Panc1 (cell line): ENCODE measurements at regions not wholly inside any gene's neighbourhood (a gene's known extent, or its start where the extent isn't known, plus 50 kb on each side); places are given as distances from the start of the nearest gene placed in this dataset.

ENCODE experiments used
- ATAC-seq: fragments of 200-7000 bp; cut with Tn5 transposase; 2 replicates; pipeline ENCODE4 v1.9.1; 2020; ENCODE audit warnings: mild to moderate bottlenecking, moderate library complexity
- BruUV-seq: library from RNA; stranded (reverse); fragments of 400-500 nt; replicated peaks from 2 replicates; lab custom pipeline; 2021; lab: Mats Ljungman, UMichigan
- CTCF ChIA-PET: fragments of 300-600 bp; sonication (Branson Sonifier 250); formaldehyde crosslinking; loops from one replicate; lab custom pipeline; 2022; ENCODE audit warnings: antibody characterized with exemption; lab: Charles Lee
- POLR2A ChIA-PET: fragments of 300-600 bp; sonication (Branson Sonifier 250); formaldehyde crosslinking; loops from one replicate; lab custom pipeline; 2022; ENCODE audit warnings: antibody characterized with exemption; lab: Charles Lee
- DNase-seq: peaks from one replicate; pipeline ENCODE4 v3.0.0-alpha.2; 2010; ENCODE audit warnings: low read depth, low spot score
- H3K27ac ChIP-seq: 2 replicates; pipeline ENCODE4 v1.5.1; 2011; ENCODE audit warnings: mild to moderate bottlenecking, low read length, inconsistent platforms
- H3K27me3 ChIP-seq: fragments of 200-500 bp; sonication (Bioruptor generic); 2 replicates; pipeline ENCODE4 v1.6.0; 2014; ENCODE audit warnings: low read length, inconsistent platforms; ENCODE audit not compliant: control insufficient read depth, insufficient read depth
- H3K36me3 ChIP-seq: fragments of 200-500 bp; sonication (Bioruptor generic); 2 replicates; pipeline ENCODE4 v1.5.1; 2014; ENCODE audit warnings: inconsistent platforms, mild to moderate bottlenecking, low read length, moderate library complexity; ENCODE audit not compliant: control insufficient read depth, insufficient read depth
- H3K4me1 ChIP-seq: 2 replicates; pipeline ENCODE4 v1.5.1; 2011; ENCODE audit warnings: inconsistent platforms, mild to moderate bottlenecking, low read length, moderate library complexity; ENCODE audit not compliant: control insufficient read depth, insufficient read depth
- H3K4me3 ChIP-seq, 2 experiments: 2 replicates each; pipeline ENCODE4 v1.5.1; 2011 to 2012; ENCODE audit warnings: low read depth in 2 of 2, low read length in 2 of 2, mild to moderate bottlenecking in 2 of 2, inconsistent platforms in 1 of 2, moderate library complexity in 1 of 2
- H3K9me3 ChIP-seq: fragments of 200-500 bp; sonication (Bioruptor generic); 2 replicates; pipeline ENCODE4 v1.5.1; 2014; ENCODE audit warnings: low read depth, mild to moderate bottlenecking, inconsistent platforms, low read length, moderate library complexity; ENCODE audit not compliant: control insufficient read depth, insufficient read depth
- POLR2AphosphoS5 ChIP-seq: IDR thresholded peaks from 2 replicates; pipeline ENCODE4 v1.6.1; 2012; ENCODE audit warnings: mild to moderate bottlenecking, low read depth, low read length, moderate library complexity
- REST ChIP-seq, 2 experiments: IDR thresholded peaks; 2 replicates each; pipeline ENCODE4 v1.6.1; 2011 to 2012; ENCODE audit warnings: low read depth in 2 of 2, control low read depth in 1 of 2, low read length in 1 of 2, mild to moderate bottlenecking in 1 of 2, moderate library complexity in 1 of 2; ENCODE audit not compliant: insufficient read depth in 1 of 2
- SIN3A ChIP-seq: IDR thresholded peaks from 2 replicates; pipeline ENCODE4 v1.6.1; 2012; ENCODE audit warnings: low read depth, mild to moderate bottlenecking, low read length, moderate library complexity, borderline replicate concordance; ENCODE audit not compliant: insufficient read depth
- TCF7L2 ChIP-seq: IDR thresholded peaks from 2 replicates; pipeline ENCODE4 v1.6.1; 2011; ENCODE audit warnings: mild to moderate bottlenecking, low read depth, low read length, inconsistent platforms
- in situ Hi-C: cut with HindIII; loops from 2 replicates; pipeline ENCODE4 v1.10.0; 2016; ENCODE audit warnings: low sequenced_read_pairs, low pct_unique_long_range_greater_than_20kb
- intact Hi-C: fragments of 100-400 bp; cut with micrococcal nuclease; formaldehyde crosslinking; loops from one replicate; pipeline ENCODE4 v1.10.0; 2022; ENCODE audit not compliant: unreplicated experiment
- TF ChIP-seq, protein P1 (sequence below): fragments of 450-650 bp; IDR thresholded peaks from 2 replicates; pipeline ENCODE4 v1.5.1; 2017; ENCODE audit warnings: mild to moderate bottlenecking

- Histone ChIP-seq H3K9me3 (no peaks in the 10 kb centered on the region), H3K27ac (no peak overlapping the region), H3K4me3 (no peak overlapping the region), H3K27me3 (peaks cover 6% of the 10 kb centered on the region; the same call in 1 of the 2 replicates), H3K36me3 (no peaks in the 10 kb centered on the region), H3K4me1 (no peaks in the 10 kb centered on the region)
- BruUV-seq: no TSS peak
- ATAC-seq (no peak), DNase-seq (no peak)
- POLR2A ChIA-PET: no interaction called here
- intact Hi-C loops: no loop called here
- no peak for TF ChIP-seq REST (IDR thresholded peaks at IDR 0.05; ENCODE audit: insufficient read depth in 1 of 2, low read depth in 2 of 2, low read length in 1 of 2)
- TF ChIP-seq SIN3A: no peak
- TF ChIP-seq TCF7L2: no peak
- in situ Hi-C loops: no loop called here
- CTCF ChIA-PET: no interaction called here
Observed at GRCh38 chr1:65044411-65044810, 78.1 kb upstream of the JAK1 start.

- Histone ChIP-seq H3K27me3 (peaks cover 6% of the 10 kb centered on the region; the same call in 1 of the 2 replicates), H3K36me3 (no peaks in the 10 kb centered on the region), H3K27ac (no peak overlapping the region), H3K4me1 (no peaks in the 10 kb centered on the region), H3K9me3 (no peaks in the 10 kb centered on the region), H3K4me3 (no peak overlapping the region)
- CTCF ChIA-PET: no interaction called here
- intact Hi-C loops (no loop called here), in situ Hi-C loops (no loop called here)
- DNase-seq (no peak), ATAC-seq (no peak)
- POLR2A ChIA-PET: no interaction called here
- no peak for TF ChIP-seq POLR2AphosphoS5
- no TSS peak for BruUV-seq
Observed at GRCh38 chr1:65045022-65045817, 78.9 kb upstream of the JAK1 start.

DNA sequence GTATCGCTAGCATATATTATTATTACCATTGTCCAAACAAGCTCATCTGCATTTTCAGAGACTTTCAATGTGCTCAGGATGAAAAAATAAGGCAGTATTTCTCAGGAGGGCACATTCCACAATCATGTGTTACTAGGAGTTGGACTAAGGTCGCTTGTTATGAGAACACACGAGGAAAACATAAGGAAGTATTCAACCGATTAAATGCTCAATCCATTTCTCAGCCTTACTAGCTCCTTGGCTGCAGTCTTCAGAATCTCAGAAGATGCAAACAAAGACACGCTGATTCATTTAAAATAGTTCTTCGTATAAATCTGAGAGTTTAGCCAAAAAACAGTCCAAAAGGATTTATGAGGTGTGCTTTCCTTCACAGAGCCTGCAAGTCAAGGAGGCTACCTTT lies 82.0 kb upstream of the JAK1 start:
- POLR2A ChIA-PET: no interaction called here

More for the DNA sequence above, 82.0 kb upstream of the JAK1 start:
- TF ChIP-seq REST (IDR thresholded peaks at IDR 0.05; ENCODE audit: insufficient read depth in 1 of 2, low read depth in 2 of 2, low read length in 1 of 2): no peak
- no peak for TF ChIP-seq TCF7L2
- no peak for TF ChIP-seq POLR2AphosphoS5
- TF ChIP-seq SIN3A: no peak
- TF ChIP-seq, protein P1, sequence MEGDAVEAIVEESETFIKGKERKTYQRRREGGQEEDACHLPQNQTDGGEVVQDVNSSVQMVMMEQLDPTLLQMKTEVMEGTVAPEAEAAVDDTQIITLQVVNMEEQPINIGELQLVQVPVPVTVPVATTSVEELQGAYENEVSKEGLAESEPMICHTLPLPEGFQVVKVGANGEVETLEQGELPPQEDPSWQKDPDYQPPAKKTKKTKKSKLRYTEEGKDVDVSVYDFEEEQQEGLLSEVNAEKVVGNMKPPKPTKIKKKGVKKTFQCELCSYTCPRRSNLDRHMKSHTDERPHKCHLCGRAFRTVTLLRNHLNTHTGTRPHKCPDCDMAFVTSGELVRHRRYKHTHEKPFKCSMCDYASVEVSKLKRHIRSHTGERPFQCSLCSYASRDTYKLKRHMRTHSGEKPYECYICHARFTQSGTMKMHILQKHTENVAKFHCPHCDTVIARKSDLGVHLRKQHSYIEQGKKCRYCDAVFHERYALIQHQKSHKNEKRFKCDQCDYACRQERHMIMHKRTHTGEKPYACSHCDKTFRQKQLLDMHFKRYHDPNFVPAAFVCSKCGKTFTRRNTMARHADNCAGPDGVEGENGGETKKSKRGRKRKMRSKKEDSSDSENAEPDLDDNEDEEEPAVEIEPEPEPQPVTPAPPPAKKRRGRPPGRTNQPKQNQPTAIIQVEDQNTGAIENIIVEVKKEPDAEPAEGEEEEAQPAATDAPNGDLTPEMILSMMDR: no peak
- DNase-seq (no peak), ATAC-seq (no peak)
- intact Hi-C loops: no loop called here
- Histone ChIP-seq H3K4me3 (no peak overlapping the region), H3K27me3 (peaks cover 9% of the 10 kb centered on the region; the same call in 1 of the 2 replicates), H3K27ac (no peak overlapping the region), H3K36me3 (no peaks in the 10 kb centered on the region), H3K9me3 (no peaks in the 10 kb centered on the region), H3K4me1 (no peaks in the 10 kb centered on the region)
- in situ Hi-C loops: no loop called here
- CTCF ChIA-PET: no interaction called here
- no TSS peak for BruUV-seq
